Frontal cortex (tissue), 3 donors: ENCODE measurements at regions not wholly inside any gene's neighbourhood (a gene's known extent, or its start where the extent isn't known, plus 50 kb on each side); places are given as distances from the start of the nearest gene placed in this dataset.
"Not testable (repeated sequence)": the region's sequence is repeated elsewhere in the genome, so short reads cannot be mapped to it uniquely, and the experiment has no call there.

Experiments used
- DNase-seq, 2 donors: peaks; one replicate each; pipeline ENCODE4 v3.0.0; 2012; ENCODE audit warnings: low spot score in 2 of 2
- FAIRE-seq: peaks from 2 replicates; lab custom pipeline; 2012; peaks lifted over from hg19 to GRCh38; lab: Jason Lieb, UNC
- donor health status: control.
- donor health status: control.
- donor health status: control.

DNA sequence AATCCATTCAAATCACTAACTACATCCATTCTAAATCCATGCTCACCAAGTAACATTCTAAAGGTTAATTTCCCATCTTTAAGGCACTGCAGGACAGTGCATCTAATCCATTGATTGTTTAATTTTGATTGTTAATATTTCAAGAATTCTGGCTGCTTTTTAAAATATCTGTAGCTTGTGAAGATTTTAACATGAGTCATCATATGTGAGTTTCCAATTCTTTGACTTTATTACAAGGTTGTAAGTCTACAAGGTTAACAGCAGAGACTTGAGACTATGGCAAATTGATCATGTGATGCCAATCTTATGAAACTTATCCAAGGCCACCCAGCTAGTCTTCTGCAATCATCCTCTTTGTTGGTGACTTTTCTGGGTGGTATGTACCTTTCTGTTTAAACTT lies 349.2 kb upstream of the ZC3H15 start:
- FAIRE-seq (no peak), DNase-seq (no peak)

DNA sequence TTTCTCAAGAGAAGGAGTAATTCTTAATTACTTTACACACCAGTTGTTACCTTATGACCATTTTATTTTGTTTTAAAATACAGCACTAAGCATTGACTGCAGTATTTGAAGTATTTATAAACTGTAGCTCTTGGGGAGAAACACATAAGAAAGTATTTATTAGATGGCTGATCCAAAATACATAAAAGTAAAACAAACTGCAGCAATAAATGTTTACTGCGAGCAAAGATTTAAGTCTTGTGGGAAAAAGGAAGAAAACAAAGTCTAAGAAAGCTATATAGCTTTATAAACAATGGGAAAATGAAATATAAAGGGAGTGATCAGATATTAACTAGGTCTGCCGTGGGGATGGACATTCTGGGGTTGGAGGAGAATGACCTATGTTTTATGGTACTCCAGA lies 347.2 kb upstream of the ZC3H15 start:
- DNase-seq (no peak), FAIRE-seq (no peak)

DNA sequence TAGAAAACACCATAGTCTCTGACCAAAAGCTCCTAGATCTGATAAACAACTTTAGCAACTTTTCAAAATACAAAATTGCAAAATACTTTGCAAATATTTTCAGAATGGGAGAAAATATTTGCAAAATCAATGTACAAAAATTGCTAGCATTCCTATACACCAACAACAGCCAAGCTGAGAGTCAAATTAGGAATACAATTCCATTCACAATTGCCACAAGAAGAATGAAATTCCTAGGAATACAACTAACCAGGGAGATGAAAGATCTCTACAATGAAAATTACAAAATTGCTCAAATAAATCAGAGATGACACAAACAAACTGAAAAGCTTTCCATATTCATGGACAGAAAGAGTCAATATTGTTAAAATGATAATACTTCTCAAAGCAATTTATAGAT lies 327.0 kb upstream of the ZC3H15 start:
- FAIRE-seq (no peak), DNase-seq (no peak)

DNA sequence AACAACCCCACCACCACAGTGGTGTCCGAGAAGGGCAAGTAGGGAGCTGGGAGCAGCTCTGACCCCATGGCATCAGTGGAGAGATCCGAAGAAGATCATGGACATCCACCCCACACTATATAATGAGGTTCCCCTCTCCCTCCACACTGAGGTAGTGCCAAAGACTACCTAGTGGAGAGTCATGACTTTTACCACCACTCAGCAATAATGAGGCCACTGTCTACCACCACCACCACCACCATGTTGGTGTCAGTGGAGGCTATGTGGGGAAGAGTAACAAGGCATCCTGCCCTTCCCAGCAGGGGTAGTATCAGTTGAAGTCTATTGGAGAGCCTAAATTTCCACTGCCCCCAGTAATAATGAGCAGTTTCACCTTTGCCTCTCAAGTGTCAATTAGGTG lies 321.7 kb upstream of the ZC3H15 start:
- DNase-seq (no peak), FAIRE-seq (no peak)

DNA sequence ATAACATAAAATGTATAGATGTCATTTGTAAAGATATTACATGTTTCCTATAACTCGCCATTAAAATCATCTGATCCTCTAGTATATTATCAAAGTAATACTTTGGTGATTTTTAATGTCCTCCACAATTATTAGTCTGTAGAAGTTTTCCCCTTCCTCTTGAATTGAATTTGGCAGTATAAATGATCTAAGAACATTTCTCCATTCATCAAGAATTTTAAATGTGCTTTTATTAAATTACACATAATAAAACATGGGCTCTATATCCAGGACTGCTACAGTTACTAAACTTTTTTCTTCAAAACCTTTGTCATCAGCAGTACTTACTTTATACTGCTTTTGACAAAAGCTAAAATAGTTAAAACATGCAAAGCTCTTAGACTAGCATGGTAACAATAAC lies 315.4 kb upstream of the ZC3H15 start:
- no peak for DNase-seq
- FAIRE-seq = no peak

DNA sequence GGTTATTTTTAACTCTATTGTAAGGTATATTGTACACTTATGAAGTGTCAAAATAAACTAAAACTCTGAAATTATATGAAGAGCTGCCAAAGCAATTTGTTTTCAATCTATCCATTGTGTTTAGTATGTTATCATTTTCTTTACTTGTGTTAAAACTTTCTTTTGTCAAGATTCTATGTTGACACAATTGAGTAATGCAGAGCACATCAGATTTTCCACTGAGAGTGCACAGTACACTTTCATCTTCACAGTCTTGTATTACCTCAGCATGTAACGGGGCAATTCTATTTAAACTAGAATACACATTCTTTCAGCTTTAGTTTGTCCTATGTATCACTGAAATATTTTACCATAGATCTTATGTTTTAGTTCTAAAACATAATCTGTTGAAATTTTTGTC lies 304.4 kb upstream of the ZC3H15 start:
- DNase-seq = no peak
- no peak for FAIRE-seq

DNA sequence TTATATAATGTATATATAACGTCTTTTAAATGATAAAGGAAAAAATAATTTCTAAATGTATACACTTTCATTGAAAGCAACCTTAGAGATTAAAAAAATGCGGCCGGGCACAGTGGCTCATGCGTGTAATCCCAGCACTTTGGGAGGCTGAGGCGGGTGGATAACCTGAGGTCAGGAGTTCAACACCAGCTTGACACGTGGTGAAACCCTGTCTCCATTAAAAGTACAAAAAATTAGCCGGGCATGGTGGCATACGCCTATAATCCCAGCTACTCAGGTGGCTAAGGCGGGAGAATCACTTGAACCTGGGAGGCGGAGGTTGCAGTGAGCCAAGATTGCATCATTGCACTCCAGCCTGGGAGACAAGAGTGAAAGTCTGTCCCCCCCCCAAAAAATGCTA lies 303.7 kb upstream of the ZC3H15 start:
- not testable (repeated sequence) for DNase-seq, FAIRE-seq

DNA sequence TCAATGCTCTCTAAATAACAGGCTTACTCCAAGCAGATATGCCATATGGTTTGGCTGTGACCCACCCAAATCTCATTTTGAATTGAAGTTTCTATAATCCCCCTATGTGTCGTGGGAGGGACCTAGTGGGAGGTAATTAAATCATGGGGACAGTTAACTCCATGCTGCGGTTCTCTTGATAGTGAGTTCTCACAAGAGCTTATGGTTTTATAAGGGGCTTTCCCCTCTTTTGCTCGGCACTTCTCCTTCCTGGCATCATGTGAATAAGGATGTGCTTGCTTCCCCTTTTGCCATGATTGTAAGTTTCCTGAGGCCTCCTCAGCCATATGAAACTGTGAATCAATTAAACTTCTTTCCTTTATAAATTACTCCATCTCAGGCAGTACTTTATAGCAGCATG lies 302.7 kb upstream of the ZC3H15 start:
- DNase-seq = no peak
- FAIRE-seq = no peak

DNA sequence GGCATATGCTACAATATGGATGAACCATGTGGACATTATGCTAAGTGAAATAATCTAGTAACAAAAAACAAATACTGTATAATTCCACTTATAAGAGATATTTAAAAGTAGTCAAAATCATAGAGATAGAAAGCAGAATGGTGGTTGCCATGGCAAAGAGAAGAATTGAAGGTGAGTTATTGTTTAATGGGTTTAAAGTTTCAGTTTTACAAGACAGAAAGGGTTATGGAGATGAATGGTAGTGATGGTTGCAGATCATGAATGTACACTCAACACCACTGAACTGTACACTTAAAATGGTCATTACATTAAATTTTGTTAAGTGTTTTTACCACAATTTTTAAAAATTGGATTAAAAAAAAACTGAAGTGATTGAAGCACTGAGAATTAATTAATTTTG lies 298.2 kb upstream of the ZC3H15 start:
- FAIRE-seq = no peak

DNA sequence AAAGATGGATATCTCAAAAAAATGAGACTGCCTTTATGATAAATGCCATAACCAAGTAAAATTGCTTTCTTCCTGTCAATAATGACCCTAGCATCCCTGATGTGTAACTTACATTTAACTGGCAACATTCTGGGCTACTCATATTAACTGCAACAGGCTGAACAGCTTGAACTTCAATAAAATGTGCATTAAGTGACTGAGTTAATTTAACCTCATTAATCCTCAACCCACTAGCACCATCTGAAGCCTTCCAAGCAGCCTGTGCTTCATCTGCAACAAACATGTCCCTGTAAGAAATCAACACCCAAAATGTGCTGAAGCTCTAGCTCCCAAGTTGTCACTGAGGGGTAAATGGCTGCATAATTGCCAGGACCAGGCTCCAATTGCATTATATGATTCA lies 296.2 kb upstream of the ZC3H15 start:
- no peak for FAIRE-seq

More for the DNA sequence above, 298.2 kb upstream of the ZC3H15 start:
- no peak for DNase-seq

DNA sequence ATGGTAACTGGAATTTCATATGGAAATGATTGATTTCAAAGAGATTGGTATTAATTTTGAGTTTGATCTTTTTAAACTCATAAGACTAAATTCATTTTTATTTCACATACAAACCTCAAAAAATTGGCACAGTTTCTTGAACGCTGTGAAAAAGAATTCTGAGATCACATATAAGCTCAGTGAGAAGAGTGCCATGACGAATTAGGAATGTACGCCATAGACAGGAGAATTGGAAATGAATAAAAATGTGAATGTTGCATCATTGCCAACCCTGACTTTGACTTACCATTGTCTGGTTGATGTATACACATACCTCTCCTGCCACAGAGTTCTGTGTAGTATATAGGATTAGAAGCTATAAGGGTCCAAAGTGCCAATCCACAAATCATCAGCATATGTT lies 290.4 kb upstream of the ZC3H15 start:
- DNase-seq (no peak), FAIRE-seq (no peak)

More for the DNA sequence above, 296.2 kb upstream of the ZC3H15 start:
- no peak for DNase-seq

DNA sequence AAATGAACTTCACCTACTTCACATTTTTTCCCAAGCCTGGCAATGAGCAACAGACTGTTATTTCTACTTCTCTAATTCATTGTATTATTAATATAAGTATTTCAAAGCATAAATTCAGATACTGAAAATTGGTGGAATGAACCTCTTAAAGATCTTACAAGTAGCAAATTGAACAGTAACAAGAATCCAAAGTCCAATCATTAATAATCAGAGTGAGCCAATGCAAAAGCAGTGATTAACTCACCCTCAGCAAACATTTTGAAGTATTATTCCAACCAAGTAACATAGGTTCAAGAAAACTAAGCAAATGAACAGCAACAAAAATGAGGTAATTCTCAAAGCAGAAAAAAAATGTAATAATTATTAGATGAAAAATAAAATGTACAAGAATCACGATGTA lies 288.1 kb upstream of the ZC3H15 start:
- no peak for DNase-seq
- no peak for FAIRE-seq

DNA sequence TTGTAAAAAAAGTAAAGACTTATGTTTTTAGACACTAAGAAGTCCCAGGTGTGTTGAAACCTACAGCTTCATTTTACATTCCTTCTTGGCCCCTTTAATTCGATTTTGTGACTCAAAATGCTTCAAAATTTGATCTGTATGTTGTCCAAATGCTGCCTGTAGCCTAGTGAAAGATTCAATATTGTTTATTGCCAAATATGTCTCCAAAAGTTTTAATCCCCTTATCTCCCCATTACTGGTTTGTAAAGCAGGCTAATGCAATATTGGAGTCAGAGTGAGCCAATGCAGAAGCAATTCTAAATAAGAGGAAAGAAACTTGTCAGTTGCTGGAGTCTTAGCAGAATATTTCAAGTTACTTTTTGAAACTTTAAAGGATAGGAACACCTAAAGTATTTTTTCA lies 287.0 kb upstream of the ZC3H15 start:
- DNase-seq (no peak), FAIRE-seq (no peak)

DNA sequence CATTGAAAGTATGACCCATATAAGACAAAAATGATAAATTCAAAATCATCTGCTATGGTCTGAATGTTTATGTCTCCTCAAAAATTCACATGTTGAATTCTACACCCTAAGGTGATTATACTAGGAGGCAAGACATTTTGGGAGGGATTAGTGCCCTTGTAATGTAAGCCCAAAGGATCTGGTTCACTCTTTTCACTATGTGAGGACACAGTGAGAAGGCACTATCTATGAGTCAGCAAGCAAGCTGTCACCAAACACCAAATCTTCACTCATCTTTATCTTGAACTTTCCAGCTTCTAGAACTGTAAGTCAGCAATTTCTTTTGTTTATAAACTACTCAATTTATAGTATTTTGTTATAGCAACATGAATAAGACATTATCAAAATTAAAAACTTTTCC lies 284.7 kb upstream of the ZC3H15 start:
- DNase-seq (no peak), FAIRE-seq (no peak)

DNA sequence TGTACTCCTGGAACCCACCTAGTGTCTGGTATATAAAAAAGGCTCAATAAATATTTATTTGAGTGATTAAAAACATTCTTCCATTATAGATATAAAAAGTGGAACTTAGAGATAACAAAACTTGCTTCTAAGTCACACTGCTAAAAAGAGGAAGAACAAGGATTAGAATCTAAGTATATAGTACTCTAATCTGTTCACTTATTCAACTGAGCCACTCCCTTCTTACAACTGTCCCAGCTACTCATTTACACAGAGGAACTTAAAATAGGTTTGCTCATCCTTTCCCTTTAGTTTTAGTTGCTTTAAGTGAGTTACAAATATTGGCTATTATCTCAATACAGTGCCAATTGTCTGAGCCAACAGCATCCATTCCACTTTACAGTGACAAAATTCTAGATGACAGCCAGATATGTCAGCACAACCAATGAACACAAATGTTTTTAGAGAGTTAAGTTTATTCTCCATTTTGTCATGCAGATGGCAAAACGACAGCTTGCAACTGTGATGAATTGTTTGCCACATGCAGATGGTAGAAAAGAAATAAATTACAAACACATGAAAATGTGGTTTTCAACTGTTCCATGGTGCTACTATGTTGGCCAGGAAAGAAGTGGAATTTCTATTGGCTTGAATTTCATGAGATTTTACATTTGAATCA lies 280.7 kb upstream of the ZC3H15 start:
- DNase-seq = no peak
- FAIRE-seq = no peak

DNA sequence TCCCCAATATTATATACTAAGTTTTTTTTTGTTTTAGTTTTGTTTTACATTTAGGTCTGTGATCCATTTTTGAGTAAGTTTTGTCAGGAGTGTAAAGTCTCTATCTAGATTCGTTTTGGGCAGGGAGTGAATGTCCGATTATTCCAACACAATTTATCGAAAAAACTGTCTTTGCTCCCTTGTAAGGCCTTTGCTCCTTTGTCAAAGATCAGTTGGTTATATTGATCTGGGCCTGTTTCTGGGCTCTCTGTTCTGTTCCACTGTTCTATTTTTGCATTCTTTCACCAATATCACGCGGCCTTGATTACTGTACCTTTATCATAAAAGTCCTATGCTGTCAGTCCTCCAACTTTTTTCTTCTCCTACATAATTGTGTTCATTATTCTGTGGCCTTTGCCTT lies 276.5 kb upstream of the ZC3H15 start:
- DNase-seq (no peak), FAIRE-seq (no peak)

DNA sequence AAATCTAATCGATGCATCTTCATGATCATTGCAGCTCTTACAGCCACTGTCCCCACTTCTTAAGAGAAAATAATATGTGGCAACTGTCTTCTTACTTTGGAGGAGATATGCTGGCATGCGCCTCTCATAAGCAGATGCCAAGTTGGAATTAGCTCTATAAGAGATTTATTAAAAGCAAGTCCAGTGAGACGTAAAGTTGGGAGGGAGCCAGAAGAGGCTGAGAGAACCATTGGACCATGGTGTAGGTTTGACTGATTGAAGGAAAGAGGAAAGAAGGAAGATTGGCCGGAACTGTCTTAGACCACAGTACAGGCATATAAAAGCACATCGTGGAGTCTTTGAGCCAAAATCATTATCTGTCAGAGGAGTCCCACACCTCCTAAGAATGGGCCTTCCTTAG lies 265.7 kb upstream of the ZC3H15 start:
- FAIRE-seq (no peak), DNase-seq (no peak)

DNA sequence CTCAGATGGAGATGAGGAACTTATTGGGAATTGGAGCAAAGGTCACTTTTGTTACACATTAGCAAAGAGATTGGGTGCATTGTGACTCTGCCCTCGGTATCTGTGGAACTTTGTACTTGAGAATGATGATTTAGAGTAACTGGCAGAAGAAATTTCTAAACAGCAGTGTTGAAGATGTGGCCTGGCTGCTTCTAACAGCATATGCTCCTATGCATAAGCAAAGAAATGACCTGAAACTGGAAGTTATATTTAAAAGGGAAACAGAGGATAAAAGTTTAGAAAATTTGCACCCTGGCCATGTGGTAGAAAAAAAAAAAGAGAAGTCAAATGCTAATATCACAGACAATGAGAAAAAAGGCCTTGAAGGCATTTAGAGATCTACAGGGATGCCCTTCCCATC lies 256.8 kb upstream of the ZC3H15 start:
- DNase-seq = no peak
- FAIRE-seq = no peak

DNA sequence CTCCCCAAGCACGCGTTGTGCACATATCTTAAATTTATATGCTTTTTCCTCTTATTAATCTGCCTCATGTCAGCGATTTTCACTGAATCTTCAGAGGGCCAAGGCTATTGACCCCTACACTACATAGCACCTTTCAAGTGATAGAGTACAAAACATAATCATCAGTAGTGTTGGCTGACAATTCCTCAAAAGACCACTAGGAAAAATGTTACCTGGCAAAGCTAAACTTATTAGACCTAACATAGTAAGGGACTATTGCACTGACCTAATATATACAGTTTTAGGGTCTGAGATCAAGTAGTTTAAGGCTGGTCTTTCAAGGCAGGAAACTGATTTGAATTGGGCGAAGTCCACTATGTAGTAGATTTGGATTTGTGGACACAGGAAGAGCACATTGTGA lies 244.2 kb upstream of the ZC3H15 start:
- DNase-seq (no peak), FAIRE-seq (no peak)

DNA sequence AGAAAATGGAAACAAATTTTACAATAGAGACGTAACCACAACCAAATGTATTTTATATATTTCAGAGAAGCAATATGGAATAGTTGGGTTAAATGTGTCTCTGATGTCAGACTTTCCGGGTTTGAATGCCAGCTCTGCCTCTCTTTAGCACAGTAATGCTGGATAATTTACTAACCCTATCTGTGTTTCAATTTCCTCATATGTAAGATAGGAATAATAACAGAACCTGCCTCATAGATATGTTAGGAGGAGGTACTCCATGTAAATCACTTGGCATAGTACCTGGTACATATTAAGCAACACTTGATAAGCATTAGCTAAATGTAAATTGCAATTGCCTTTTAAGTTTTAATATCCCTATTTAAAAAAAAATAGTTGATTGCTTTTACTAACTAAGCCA lies 231.3 kb upstream of the ZC3H15 start:
- FAIRE-seq = no peak

DNA sequence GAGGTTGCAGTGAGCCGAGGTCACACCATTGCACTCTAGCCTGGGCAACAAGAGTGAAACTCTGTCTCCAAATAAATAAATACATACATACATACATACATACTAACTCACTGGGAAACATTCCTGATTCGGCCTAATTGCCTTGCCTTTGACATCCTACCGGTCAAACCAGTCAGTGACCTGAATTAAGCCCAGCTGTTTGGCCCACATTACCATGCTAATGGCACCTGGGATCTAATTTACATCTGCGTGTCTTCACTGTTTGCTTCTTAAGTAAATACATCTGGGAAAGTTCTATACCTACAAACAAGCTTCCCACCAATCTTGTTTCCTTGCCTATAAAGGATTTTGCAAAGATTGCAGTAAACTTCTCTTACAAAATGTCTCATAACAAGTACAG lies 230.2 kb upstream of the ZC3H15 start:
- DNase-seq (no peak), FAIRE-seq (no peak)

More for the DNA sequence above, 231.3 kb upstream of the ZC3H15 start:
- DNase-seq = no peak

DNA sequence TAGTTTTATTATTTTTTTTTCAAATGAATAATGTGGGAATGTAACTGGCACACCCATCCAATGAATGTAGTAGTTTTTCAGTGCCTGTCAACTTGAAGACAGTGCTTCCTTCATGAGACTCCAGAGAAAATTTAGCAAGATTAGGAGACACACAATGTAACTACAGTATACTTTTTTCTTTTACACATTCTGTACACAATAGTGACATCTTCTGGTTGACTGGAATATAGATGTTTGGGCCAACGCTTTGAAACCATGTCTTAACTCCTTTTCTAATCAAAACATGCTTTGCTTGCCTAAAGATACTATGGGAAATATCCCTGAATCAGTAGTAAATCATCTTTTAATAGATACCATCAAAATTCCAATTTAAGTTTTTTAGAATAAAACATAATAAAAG lies 229.5 kb upstream of the ZC3H15 start:
- DNase-seq = peak in 1 of 2 donors; percentile 5

More for the DNA sequence above, 229.5 kb upstream of the ZC3H15 start:
- peak; percentile 87 for FAIRE-seq
